H9 (cell line): ENCODE measurements at regions not wholly inside any gene's neighbourhood (a gene's known extent, or its start where the extent isn't known, plus 50 kb on each side); places are given as distances from the start of the nearest gene placed in this dataset.

Experiments used
- DNase-seq: peaks from one replicate; pipeline ENCODE4 v3.0.0-alpha.2; 2017
- H2AFZ ChIP-seq: one replicate; pipeline ENCODE4 v1.6.1; 2013; ENCODE audit warnings: mild to moderate bottlenecking, low read length, control low read depth, moderate library complexity
- H2AK5ac ChIP-seq: 2 replicates; pipeline ENCODE4 v1.6.1; 2013; ENCODE audit warnings: low read length, control low read depth, mixed read lengths; ENCODE audit not compliant: insufficient read length
- H2BK120ac ChIP-seq: one replicate; pipeline ENCODE4 v1.6.1; 2013; ENCODE audit warnings: low read depth, mild to moderate bottlenecking, low read length, control low read depth, inconsistent platforms; ENCODE audit not compliant: poor library complexity, severe bottlenecking
- H2BK12ac ChIP-seq: 2 replicates; pipeline ENCODE4 v1.6.1; 2013; ENCODE audit warnings: low read length, control low read depth, mixed read lengths, low read depth; ENCODE audit not compliant: insufficient read length
- H2BK15ac ChIP-seq: 2 replicates; pipeline ENCODE4 v1.6.1; 2013; ENCODE audit warnings: low read depth, low read length, control low read depth
- H2BK20ac ChIP-seq: one replicate; pipeline ENCODE4 v1.6.1; 2013; ENCODE audit warnings: low read depth, mild to moderate bottlenecking, low read length, control low read depth, inconsistent platforms; ENCODE audit not compliant: poor library complexity, severe bottlenecking
- H2BK5ac ChIP-seq: 2 replicates; pipeline ENCODE4 v1.6.1; 2013; ENCODE audit warnings: low read length, control low read depth, mixed read lengths; ENCODE audit not compliant: insufficient read length
- H3K14ac ChIP-seq: 2 replicates; pipeline ENCODE4 v1.6.1; 2013; ENCODE audit warnings: low read length, control low read depth; ENCODE audit not compliant: insufficient read depth
- H3K18ac ChIP-seq: 2 replicates; pipeline ENCODE4 v1.6.1; 2013; ENCODE audit warnings: low read depth, mild to moderate bottlenecking, mixed read lengths, low read length, control low read depth; ENCODE audit not compliant: insufficient read length
- H3K23ac ChIP-seq: 2 replicates; pipeline ENCODE4 v1.6.1; 2013; ENCODE audit warnings: low read length, control low read depth, mixed read lengths, low read depth; ENCODE audit not compliant: insufficient read length
- H3K23me2 ChIP-seq: 2 replicates; pipeline ENCODE4 v1.6.1; 2013; ENCODE audit warnings: low read depth, mild to moderate bottlenecking, mixed read lengths, low read length, control low read depth; ENCODE audit not compliant: insufficient read length, poor library complexity, severe bottlenecking
- H3K27ac ChIP-seq: 2 replicates; pipeline ENCODE4 v1.5.1; 2013; ENCODE audit warnings: low read length, control low read depth, mixed read lengths, low read depth; ENCODE audit not compliant: insufficient read length
- H3K27me3 ChIP-seq: 2 replicates; pipeline ENCODE4 v1.6.1; 2013; ENCODE audit warnings: low read length, control low read depth, inconsistent platforms; ENCODE audit not compliant: insufficient read depth
- H3K4ac ChIP-seq: 2 replicates; pipeline ENCODE4 v1.6.1; 2013; ENCODE audit warnings: low read depth, mild to moderate bottlenecking, control low read depth, inconsistent platforms, low read length, moderate library complexity
- H3K4me1 ChIP-seq: 2 replicates; pipeline ENCODE4 v1.6.1; 2013; ENCODE audit warnings: low read length, control low read depth, inconsistent platforms; ENCODE audit not compliant: insufficient read depth
- H3K4me2 ChIP-seq: 2 replicates; pipeline ENCODE4 v1.6.1; 2013; ENCODE audit warnings: low read length, control low read depth, mixed read lengths; ENCODE audit not compliant: insufficient read length, insufficient read depth
- H3K56ac ChIP-seq: 2 replicates; pipeline ENCODE4 v1.6.1; 2013; ENCODE audit warnings: low read depth, mild to moderate bottlenecking, mixed read lengths, low read length, control low read depth; ENCODE audit not compliant: insufficient read length
- H3K79me1 ChIP-seq: 2 replicates; pipeline ENCODE4 v1.6.1; 2013; ENCODE audit warnings: low read depth, mild to moderate bottlenecking, moderate library complexity, low read length, control low read depth, inconsistent platforms; ENCODE audit not compliant: insufficient read depth, poor library complexity, severe bottlenecking
- H3K79me2 ChIP-seq: 2 replicates; pipeline ENCODE4 v1.6.1; 2013; ENCODE audit warnings: low read length, control low read depth, inconsistent platforms; ENCODE audit not compliant: insufficient read depth
- H3K9ac ChIP-seq: 2 replicates; pipeline ENCODE4 v1.6.1; 2013; ENCODE audit warnings: low read length, control low read depth, mixed read lengths; ENCODE audit not compliant: insufficient read length; ENCODE audit errors: extremely low read depth
- H3K9me3 ChIP-seq: one replicate; pipeline ENCODE4 v1.6.1; 2013; ENCODE audit warnings: low read depth, low read length, inconsistent platforms; ENCODE audit not compliant: control insufficient read depth
- H3T11ph ChIP-seq: one replicate; pipeline ENCODE4 v1.6.1; 2013; ENCODE audit warnings: mild to moderate bottlenecking, low read length, control low read depth, inconsistent platforms
- H4K20me1 ChIP-seq: one replicate; pipeline ENCODE4 v1.6.1; 2013; ENCODE audit not compliant: control insufficient read depth, insufficient read length, insufficient read depth
- H4K5ac ChIP-seq: 2 replicates; pipeline ENCODE4 v1.6.1; 2013; ENCODE audit warnings: low read depth, mild to moderate bottlenecking, mixed read lengths, low read length, control low read depth; ENCODE audit not compliant: insufficient read length
- H4K8ac ChIP-seq: replicated peaks from 2 replicates; pipeline ENCODE4 v1.6.1; 2013; ENCODE audit warnings: low read length, control low read depth, mixed read lengths, low read depth; ENCODE audit not compliant: insufficient read length
- H4K91ac ChIP-seq: 2 replicates; pipeline ENCODE4 v1.6.1; 2013; ENCODE audit warnings: low read depth, mild to moderate bottlenecking, moderate library complexity, mixed read lengths, low read length, control low read depth; ENCODE audit not compliant: insufficient read length
- H3K27ac Mint-ChIP-seq, 3 experiments: 2 replicates in 2 of 3; 3 replicates in 1 of 3; pipeline ENCODE4 v1.8.0; 2020 to 2021; ENCODE audit warnings: mixed read lengths in 3 of 3, mild to moderate bottlenecking in 1 of 3, moderate library complexity in 1 of 3
- H3K27me3 Mint-ChIP-seq: 2 replicates; pipeline ENCODE4 v1.8.0; 2021; ENCODE audit warnings: low read depth, mild to moderate bottlenecking, moderate library complexity, mixed read lengths
- H3K36me3 Mint-ChIP-seq, 3 experiments: 2 replicates in 2 of 3; 3 replicates in 1 of 3; pipeline ENCODE4 v1.8.0; 2020 to 2021; ENCODE audit warnings: low read depth in 3 of 3, mixed read lengths in 3 of 3; ENCODE audit not compliant: insufficient read depth in 1 of 3
- H3K4me1 Mint-ChIP-seq, 2 experiments: 2 replicates each; pipeline ENCODE4 v1.8.0; 2020; ENCODE audit warnings: mixed read lengths in 2 of 2
- H3K4me3 Mint-ChIP-seq, 2 experiments: 2 replicates in 1 of 2; 3 replicates in 1 of 2; pipeline ENCODE4 v1.8.0; 2020 to 2021; ENCODE audit warnings: mild to moderate bottlenecking in 2 of 2, mixed read lengths in 2 of 2, moderate library complexity in 1 of 2
- H3K9me3 Mint-ChIP-seq, 2 experiments: 2 replicates in 1 of 2; 3 replicates in 1 of 2; pipeline ENCODE4 v1.8.0; 2020; ENCODE audit warnings: mild to moderate bottlenecking in 2 of 2, mixed read lengths in 2 of 2, moderate library complexity in 1 of 2
- WGBS: extraction: QIAGEN DNeasy Blood & Tissue Kit; methylation state at CpG from one replicate; pipeline ENCODE4 v1.1.7; 2013; ENCODE audit warnings: missing lambda C conversion rate, low lambda C conversion rate, mixed read lengths; ENCODE audit not compliant: insufficient read length; ENCODE audit errors: extremely low coverage; 5-methylcytosine and 5-hydroxymethylcytosine counted together
- TF ChIP-seq, protein P1 (sequence below): fragments of 200-600 bp; sonication (generic); conservative IDR thresholded peaks from 3 replicates; pipeline ENCODE4 v1.8.0; 2021; ENCODE audit warnings: antibody characterized with exemption, mild to moderate bottlenecking

DNA sequence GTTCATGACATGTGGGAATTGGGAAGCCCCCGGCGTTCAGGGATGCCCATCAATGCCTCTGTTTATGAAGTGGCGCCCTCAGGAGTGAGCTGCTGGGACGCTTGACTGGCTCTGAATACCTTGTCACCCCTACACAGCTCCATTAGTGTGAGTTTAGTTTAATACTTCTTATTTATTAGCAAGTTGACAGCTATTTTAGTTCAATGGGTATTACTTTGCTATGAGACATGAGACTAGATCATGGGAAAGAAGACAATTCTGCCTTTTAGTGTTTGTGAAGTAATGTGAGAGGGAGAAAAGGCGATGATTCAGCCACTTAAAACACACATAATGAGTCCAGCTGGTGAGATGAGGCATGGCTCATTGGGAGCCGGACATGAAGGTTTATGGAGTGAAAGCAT is 678.5 kb downstream of the NR2F2 start:
- H2BK120ac ChIP-seq, result no peak overlapping the region
- DNase-seq, result no peak
- no peaks in the 10 kb centered on the region for H4K20me1 ChIP-seq

More for the DNA sequence above, 678.5 kb downstream of the NR2F2 start:
- no peak overlapping the region for H4K8ac ChIP-seq
- H3K9ac ChIP-seq, result no peak overlapping the region
- H2BK15ac ChIP-seq, result no peak overlapping the region
- no peak overlapping the region for H3K56ac ChIP-seq
- no peak overlapping the region for H2BK20ac ChIP-seq
- Mint-ChIP-seq H3K27me3 (peaks cover 17% of the 10 kb centered on the region), H3K4me1 (peaks cover 7 to 8% of the 10 kb centered on the region in 2 experiments), H3K36me3 (no peaks in the 10 kb centered on the region), H3K27ac (peak overlapping the region in 1 of 3 experiments; percentile 27; a peak in 1 of 7 replicates), H3K9me3 (peaks cover 0 to 2% of the 10 kb centered on the region in 2 experiments; a peak in 1 of 5 replicates), H3K4me3 (no peak overlapping the region)
- H3T11ph ChIP-seq, result no peak overlapping the region
- no peak overlapping the region for H2BK5ac ChIP-seq
- H3K79me2 ChIP-seq, result no peaks in the 10 kb centered on the region
- H2AFZ ChIP-seq, result no peak overlapping the region
- H3K9me3 ChIP-seq, result no peaks in the 10 kb centered on the region
- no peak overlapping the region for H3K23ac ChIP-seq
- TF ChIP-seq, protein P1, sequence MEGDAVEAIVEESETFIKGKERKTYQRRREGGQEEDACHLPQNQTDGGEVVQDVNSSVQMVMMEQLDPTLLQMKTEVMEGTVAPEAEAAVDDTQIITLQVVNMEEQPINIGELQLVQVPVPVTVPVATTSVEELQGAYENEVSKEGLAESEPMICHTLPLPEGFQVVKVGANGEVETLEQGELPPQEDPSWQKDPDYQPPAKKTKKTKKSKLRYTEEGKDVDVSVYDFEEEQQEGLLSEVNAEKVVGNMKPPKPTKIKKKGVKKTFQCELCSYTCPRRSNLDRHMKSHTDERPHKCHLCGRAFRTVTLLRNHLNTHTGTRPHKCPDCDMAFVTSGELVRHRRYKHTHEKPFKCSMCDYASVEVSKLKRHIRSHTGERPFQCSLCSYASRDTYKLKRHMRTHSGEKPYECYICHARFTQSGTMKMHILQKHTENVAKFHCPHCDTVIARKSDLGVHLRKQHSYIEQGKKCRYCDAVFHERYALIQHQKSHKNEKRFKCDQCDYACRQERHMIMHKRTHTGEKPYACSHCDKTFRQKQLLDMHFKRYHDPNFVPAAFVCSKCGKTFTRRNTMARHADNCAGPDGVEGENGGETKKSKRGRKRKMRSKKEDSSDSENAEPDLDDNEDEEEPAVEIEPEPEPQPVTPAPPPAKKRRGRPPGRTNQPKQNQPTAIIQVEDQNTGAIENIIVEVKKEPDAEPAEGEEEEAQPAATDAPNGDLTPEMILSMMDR, result no peak
- no peak overlapping the region for H3K27ac ChIP-seq
- no CpG with 5 or more reads among the region's 6 CpGs for WGBS
- no peaks in the 10 kb centered on the region for H3K23me2 ChIP-seq
- no peak overlapping the region for H3K4me2 ChIP-seq
- no peak overlapping the region for H3K4ac ChIP-seq
- H2BK12ac ChIP-seq, result no peak overlapping the region
- H3K14ac ChIP-seq, result no peak overlapping the region
- no peaks in the 10 kb centered on the region for H3K27me3 ChIP-seq
- H3K18ac ChIP-seq, result no peak overlapping the region
- H3K4me1 ChIP-seq, result no peaks in the 10 kb centered on the region; the same call in 1 of the 2 replicates
- no peak overlapping the region for H4K91ac ChIP-seq
- no peaks in the 10 kb centered on the region for H3K79me1 ChIP-seq
- H2AK5ac ChIP-seq, result no peak overlapping the region
- H4K5ac ChIP-seq, result no peak overlapping the region
